WTC11 (cell line): ENCODE measurements at regions not wholly inside any gene's neighbourhood (a gene's known extent, or its start where the extent isn't known, plus 50 kb on each side); places are given as distances from the start of the nearest gene placed in this dataset.

Experiments
- ATAC-seq: fragments of 200-7000 bp; cut with Tn5 transposase; 2 replicates; pipeline ENCODE4 v1.10.0; 2021; ENCODE audit warnings: mild to moderate bottlenecking, moderate library complexity
- CTCF ChIA-PET: fragments of 300-600 bp; sonication (Branson Sonifier 250); formaldehyde crosslinking; loops from one replicate; lab custom pipeline; 2021; ENCODE audit warnings: antibody characterized with exemption; lab: Charles Lee
- POLR2A ChIA-PET: fragments of 350-600 bp; sonication (Branson Sonifier 250); formaldehyde crosslinking; loops from one replicate; lab custom pipeline; 2021; ENCODE audit warnings: antibody characterized with exemption; lab: Charles Lee
- DNase-seq: peaks from one replicate; pipeline ENCODE4 v3.0.0; 2021; ENCODE audit warnings: low spot score
- H3K27ac Mint-ChIP-seq: 2 replicates; pipeline ENCODE4 v1.8.0; 2021; ENCODE audit warnings: mixed read lengths
- H3K27me3 Mint-ChIP-seq: 2 replicates; pipeline ENCODE4 v1.8.0; 2021; ENCODE audit warnings: low read depth, mild to moderate bottlenecking, moderate library complexity, mixed read lengths
- H3K36me3 Mint-ChIP-seq: 2 replicates; pipeline ENCODE4 v1.8.0; 2021; ENCODE audit warnings: mixed read lengths
- H3K4me1 Mint-ChIP-seq: 2 replicates; pipeline ENCODE4 v1.8.0; 2022; ENCODE audit warnings: mixed read lengths
- H3K4me3 Mint-ChIP-seq: 2 replicates; pipeline ENCODE4 v1.8.0; 2021; ENCODE audit warnings: mild to moderate bottlenecking, moderate library complexity, mixed read lengths
- H3K9me3 Mint-ChIP-seq: 2 replicates; pipeline ENCODE4 v1.8.0; 2021; ENCODE audit warnings: mixed read lengths
- CREB1 ChIP-seq: sonication (generic); formaldehyde crosslinking; IDR thresholded peaks from 2 replicates; pipeline ENCODE4 v1.8.0; 2023; ENCODE audit warnings: mild to moderate bottlenecking, missing genetic modification reagents
- CTCF ChIP-seq: fragments of 200-600 bp; IDR thresholded peaks from 2 replicates; pipeline ENCODE4 v1.8.0; 2022; ENCODE audit warnings: antibody characterized with exemption
- KAT7 ChIP-seq: sonication (generic); formaldehyde crosslinking; IDR thresholded peaks from 2 replicates; pipeline ENCODE4 v1.8.1; 2023; ENCODE audit warnings: missing genetic modification reagents, mild to moderate bottlenecking, borderline replicate concordance
- MYBL2 ChIP-seq: sonication (generic); formaldehyde crosslinking; IDR thresholded peaks from 2 replicates; pipeline ENCODE4 v1.8.1; 2023; ENCODE audit warnings: mild to moderate bottlenecking, moderate library complexity, missing genetic modification reagents
- NFYB ChIP-seq: sonication (generic); formaldehyde crosslinking; conservative IDR thresholded peaks from 2 replicates; pipeline ENCODE4 v1.8.0; 2022; ENCODE audit warnings: low read depth, missing genetic modification reagents
- NR1H2 ChIP-seq: sonication (generic); formaldehyde crosslinking; IDR thresholded peaks from 2 replicates; pipeline ENCODE4 v1.9.0; 2021; ENCODE audit warnings: mild to moderate bottlenecking, moderate library complexity, missing genetic modification reagents
- PRDM15 ChIP-seq: sonication (generic); formaldehyde crosslinking; IDR thresholded peaks from 2 replicates; pipeline ENCODE4 v1.8.0; 2022; ENCODE audit warnings: missing genetic modification reagents
- PRRX2 ChIP-seq: fragments of 250-450 bp; sonication (Bioruptor Pico); IDR thresholded peaks from 2 replicates; pipeline ENCODE4 v1.8.0; 2021; ENCODE audit warnings: mild to moderate bottlenecking
- RELA ChIP-seq: sonication (generic); formaldehyde crosslinking; IDR thresholded peaks from 2 replicates; pipeline ENCODE4 v1.8.1; 2022; ENCODE audit warnings: missing genetic modification reagents, mild to moderate bottlenecking, borderline replicate concordance
- TCF7 ChIP-seq: sonication (generic); formaldehyde crosslinking; IDR thresholded peaks from 2 replicates; pipeline ENCODE4 v1.8.0; 2022; ENCODE audit warnings: mild to moderate bottlenecking, low read depth, missing genetic modification reagents, moderate library complexity
- TEAD4 ChIP-seq: sonication (generic); formaldehyde crosslinking; IDR thresholded peaks from 2 replicates; pipeline ENCODE4 v1.8.0; 2022; ENCODE audit warnings: mild to moderate bottlenecking, missing genetic modification reagents
- ZBTB21 ChIP-seq: sonication (generic); formaldehyde crosslinking; IDR thresholded peaks from 2 replicates; pipeline ENCODE4 v1.8.1; 2023; ENCODE audit warnings: mild to moderate bottlenecking, missing genetic modification reagents, borderline replicate concordance
- ZMAT4 ChIP-seq: fragments of 250-450 bp; sonication (Bioruptor Pico); IDR thresholded peaks from 2 replicates; pipeline ENCODE4 v1.9.0; 2021; ENCODE audit warnings: mild to moderate bottlenecking
- ZNF232 ChIP-seq: sonication (generic); formaldehyde crosslinking; IDR thresholded peaks from 2 replicates; pipeline ENCODE4 v1.8.0; 2022; ENCODE audit warnings: mild to moderate bottlenecking, missing genetic modification reagents
- TF ChIP-seq, protein P1 (sequence below): sonication (generic); formaldehyde crosslinking; conservative IDR thresholded peaks from 2 replicates; pipeline ENCODE4 v1.8.1; 2023; ENCODE audit warnings: mild to moderate bottlenecking, low read depth, missing genetic modification reagents, moderate library complexity
- TF ChIP-seq, protein P2 (sequence below): fragments of 250-450 bp; sonication (Bioruptor Pico); IDR thresholded peaks from 2 replicates; pipeline ENCODE4 v1.9.0; 2021; ENCODE audit warnings: mild to moderate bottlenecking
- TF ChIP-seq, protein P3 (sequence below): sonication (generic); formaldehyde crosslinking; IDR thresholded peaks from 2 replicates; pipeline ENCODE4 v1.8.1; 2022; ENCODE audit warnings: mild to moderate bottlenecking, missing genetic modification reagents, moderate library complexity, borderline replicate concordance
- TF ChIP-seq, protein P4 (sequence below): sonication (generic); formaldehyde crosslinking; IDR thresholded peaks from 2 replicates; pipeline ENCODE4 v1.8.0; 2022; ENCODE audit warnings: mild to moderate bottlenecking, missing genetic modification reagents

- TF ChIP-seq, protein P1, sequence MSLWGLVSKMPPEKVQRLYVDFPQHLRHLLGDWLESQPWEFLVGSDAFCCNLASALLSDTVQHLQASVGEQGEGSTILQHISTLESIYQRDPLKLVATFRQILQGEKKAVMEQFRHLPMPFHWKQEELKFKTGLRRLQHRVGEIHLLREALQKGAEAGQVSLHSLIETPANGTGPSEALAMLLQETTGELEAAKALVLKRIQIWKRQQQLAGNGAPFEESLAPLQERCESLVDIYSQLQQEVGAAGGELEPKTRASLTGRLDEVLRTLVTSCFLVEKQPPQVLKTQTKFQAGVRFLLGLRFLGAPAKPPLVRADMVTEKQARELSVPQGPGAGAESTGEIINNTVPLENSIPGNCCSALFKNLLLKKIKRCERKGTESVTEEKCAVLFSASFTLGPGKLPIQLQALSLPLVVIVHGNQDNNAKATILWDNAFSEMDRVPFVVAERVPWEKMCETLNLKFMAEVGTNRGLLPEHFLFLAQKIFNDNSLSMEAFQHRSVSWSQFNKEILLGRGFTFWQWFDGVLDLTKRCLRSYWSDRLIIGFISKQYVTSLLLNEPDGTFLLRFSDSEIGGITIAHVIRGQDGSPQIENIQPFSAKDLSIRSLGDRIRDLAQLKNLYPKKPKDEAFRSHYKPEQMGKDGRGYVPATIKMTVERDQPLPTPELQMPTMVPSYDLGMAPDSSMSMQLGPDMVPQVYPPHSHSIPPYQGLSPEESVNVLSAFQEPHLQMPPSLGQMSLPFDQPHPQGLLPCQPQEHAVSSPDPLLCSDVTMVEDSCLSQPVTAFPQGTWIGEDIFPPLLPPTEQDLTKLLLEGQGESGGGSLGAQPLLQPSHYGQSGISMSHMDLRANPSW (CRISPR knock-in tag) = no peak
- TF ChIP-seq, protein P2, sequence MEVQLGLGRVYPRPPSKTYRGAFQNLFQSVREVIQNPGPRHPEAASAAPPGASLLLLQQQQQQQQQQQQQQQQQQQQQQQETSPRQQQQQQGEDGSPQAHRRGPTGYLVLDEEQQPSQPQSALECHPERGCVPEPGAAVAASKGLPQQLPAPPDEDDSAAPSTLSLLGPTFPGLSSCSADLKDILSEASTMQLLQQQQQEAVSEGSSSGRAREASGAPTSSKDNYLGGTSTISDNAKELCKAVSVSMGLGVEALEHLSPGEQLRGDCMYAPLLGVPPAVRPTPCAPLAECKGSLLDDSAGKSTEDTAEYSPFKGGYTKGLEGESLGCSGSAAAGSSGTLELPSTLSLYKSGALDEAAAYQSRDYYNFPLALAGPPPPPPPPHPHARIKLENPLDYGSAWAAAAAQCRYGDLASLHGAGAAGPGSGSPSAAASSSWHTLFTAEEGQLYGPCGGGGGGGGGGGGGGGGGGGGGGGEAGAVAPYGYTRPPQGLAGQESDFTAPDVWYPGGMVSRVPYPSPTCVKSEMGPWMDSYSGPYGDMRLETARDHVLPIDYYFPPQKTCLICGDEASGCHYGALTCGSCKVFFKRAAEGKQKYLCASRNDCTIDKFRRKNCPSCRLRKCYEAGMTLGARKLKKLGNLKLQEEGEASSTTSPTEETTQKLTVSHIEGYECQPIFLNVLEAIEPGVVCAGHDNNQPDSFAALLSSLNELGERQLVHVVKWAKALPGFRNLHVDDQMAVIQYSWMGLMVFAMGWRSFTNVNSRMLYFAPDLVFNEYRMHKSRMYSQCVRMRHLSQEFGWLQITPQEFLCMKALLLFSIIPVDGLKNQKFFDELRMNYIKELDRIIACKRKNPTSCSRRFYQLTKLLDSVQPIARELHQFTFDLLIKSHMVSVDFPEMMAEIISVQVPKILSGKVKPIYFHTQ (CRISPR knock-in tag) = no peak
- TF ChIP-seq ZNF232 (CRISPR knock-in tag) = no peak
- TF ChIP-seq, protein P3, sequence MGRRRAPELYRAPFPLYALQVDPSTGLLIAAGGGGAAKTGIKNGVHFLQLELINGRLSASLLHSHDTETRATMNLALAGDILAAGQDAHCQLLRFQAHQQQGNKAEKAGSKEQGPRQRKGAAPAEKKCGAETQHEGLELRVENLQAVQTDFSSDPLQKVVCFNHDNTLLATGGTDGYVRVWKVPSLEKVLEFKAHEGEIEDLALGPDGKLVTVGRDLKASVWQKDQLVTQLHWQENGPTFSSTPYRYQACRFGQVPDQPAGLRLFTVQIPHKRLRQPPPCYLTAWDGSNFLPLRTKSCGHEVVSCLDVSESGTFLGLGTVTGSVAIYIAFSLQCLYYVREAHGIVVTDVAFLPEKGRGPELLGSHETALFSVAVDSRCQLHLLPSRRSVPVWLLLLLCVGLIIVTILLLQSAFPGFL (CRISPR knock-in tag) = no peak
These were observed 156.3 kb upstream of the EPHA7 start (continued) for GRCh38 chr6:93575495-93576267.

- H3K4me3 Mint-ChIP-seq = no peak overlapping the region
- ChIA-PET POLR2A (no interaction called here), CTCF (no interaction called here)
- H3K27ac Mint-ChIP-seq = no peak overlapping the region
- no peaks in the 10 kb centered on the region for H3K9me3 Mint-ChIP-seq
- H3K36me3 Mint-ChIP-seq = no peaks in the 10 kb centered on the region
- DNase-seq (no peak), ATAC-seq (no peak)
- H3K27me3 Mint-ChIP-seq = no peaks in the 10 kb centered on the region
- H3K4me1 Mint-ChIP-seq = no peaks in the 10 kb centered on the region
- no peak for TF ChIP-seq ZBTB21
- no peak for TF ChIP-seq TEAD4 (CRISPR knock-in tag)
- no peak for TF ChIP-seq KAT7 (CRISPR knock-in tag)
- TF ChIP-seq MYBL2 (CRISPR knock-in tag) = no peak
- no peak for TF ChIP-seq RELA
- TF ChIP-seq CTCF = no peak
- no peak for TF ChIP-seq ZMAT4
- TF ChIP-seq PRRX2 = no peak
- TF ChIP-seq NFYB (CRISPR knock-in tag) = no peak
- TF ChIP-seq, protein P4, sequence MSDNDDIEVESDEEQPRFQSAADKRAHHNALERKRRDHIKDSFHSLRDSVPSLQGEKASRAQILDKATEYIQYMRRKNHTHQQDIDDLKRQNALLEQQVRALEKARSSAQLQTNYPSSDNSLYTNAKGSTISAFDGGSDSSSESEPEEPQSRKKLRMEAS = no peak
- no peak for TF ChIP-seq NR1H2 (CRISPR knock-in tag)
- no peak for TF ChIP-seq PRDM15 (CRISPR knock-in tag)
- TF ChIP-seq TCF7 (CRISPR knock-in tag) = no peak
- no peak for TF ChIP-seq ZNF232 (CRISPR knock-in tag)
- TF ChIP-seq, protein P1 (CRISPR knock-in tag) = no peak
- TF ChIP-seq CREB1 (CRISPR knock-in tag) = no peak
These were observed 154.9 kb upstream of the EPHA7 start for GRCh38 chr6:93574299-93574698.
